Esophagus muscularis mucosa (tissue), 4 donors: ENCODE measurements at regions not wholly inside any gene's neighbourhood (a gene's known extent, or its start where the extent isn't known, plus 50 kb on each side); places are given as distances from the start of the nearest gene placed in this dataset.

Experiments used
- CTCF ChIP-seq, 3 experiments: fragments of 200-600 bp in 2 of 3; fragments of 450-650 bp in 1 of 3; sonication (generic) in 2 of 3; IDR thresholded peaks; one replicate each; pipeline ENCODE4 v1.5.1; 2017 to 2019; ENCODE audit warnings: antibody characterized with exemption in 3 of 3, mild to moderate bottlenecking in 2 of 3, moderate library complexity in 1 of 3
- EP300 ChIP-seq: sonication (generic); formaldehyde crosslinking; IDR thresholded peaks from one replicate; pipeline ENCODE4 v1.6.1; 2017; ENCODE audit warnings: antibody characterized with exemption
- POLR2A ChIP-seq: fragments of 450-650 bp; IDR thresholded peaks from one replicate; pipeline ENCODE4 v1.6.1; 2017; ENCODE audit warnings: antibody characterized with exemption, moderate library complexity, mild to moderate bottlenecking, low read depth
- POLR2AphosphoS5 ChIP-seq, 2 donors: sonication (generic); formaldehyde crosslinking; IDR thresholded peaks; one replicate each; pipeline ENCODE4 v1.6.1; 2017; ENCODE audit warnings: antibody characterized with exemption in 2 of 2

- TF ChIP-seq CTCF (IDR thresholded peaks at IDR 0.05), result no peak
- no peak for TF ChIP-seq POLR2A
- no peak for TF ChIP-seq POLR2AphosphoS5 (IDR thresholded peaks at IDR 0.05)
- TF ChIP-seq EP300, result no peak
Measured at GRCh38 chr14:82420871-82421270, 887.2 kb upstream of the SEL1L start.
